Right lobe of liver (tissue), 6 donors: ENCODE measurements at regions not wholly inside any gene's neighbourhood (a gene's known extent, or its start where the extent isn't known, plus 50 kb on each side); places are given as distances from the start of the nearest gene placed in this dataset.

ENCODE experiments used
- ATAC-seq, 4 donors: fragments of 200-7000 bp; cut with Tn5 transposase; one replicate each; pipeline ENCODE4 v1.9.1; 2020; ENCODE audit warnings: mild to moderate bottlenecking in 4 of 4, moderate library complexity in 4 of 4
- DNase-seq, 3 donors: peaks; one replicate each; pipeline ENCODE4 v3.0.0-alpha.2; 2020
- H3K27ac ChIP-seq, 3 donors: fragments of 200-600 bp; one replicate each; pipeline ENCODE4 v1.8.0; 2022
- H3K27me3 ChIP-seq, 2 donors: fragments of 200-600 bp; one replicate each; pipeline ENCODE4 v1.8.0; 2022
- H3K36me3 ChIP-seq, 4 donors: fragments of 200-600 bp; sonication (generic) in 1 of 4; one replicate each; pipeline versions ENCODE4 v1.5.1 to v1.8.0; 2017 to 2022; ENCODE audit warnings: control low read depth in 1 of 4
- H3K4me1 ChIP-seq, 4 donors: fragments of 200-600 bp; sonication (generic) in 1 of 4; one replicate each; pipeline versions ENCODE4 v1.5.1 to v1.8.0; 2017 to 2022; ENCODE audit warnings: control low read depth in 1 of 4
- H3K4me3 ChIP-seq, 3 donors: fragments of 200-600 bp; one replicate each; pipeline ENCODE4 v1.8.0; 2022
- H3K9me3 ChIP-seq, 4 donors: fragments of 200-600 bp; sonication (generic) in 1 of 4; one replicate each; pipeline versions ENCODE4 v1.5.1 to v1.8.0; 2017 to 2022; ENCODE audit warnings: control low read depth in 1 of 4
- CTCF ChIP-seq, 4 donors: fragments of 200-600 bp in 3 of 4; fragments of 450-650 bp in 1 of 4; IDR thresholded peaks; one replicate each; pipeline versions ENCODE4 v1.5.1 to v1.8.0; 2016 to 2022; ENCODE audit warnings: antibody characterized with exemption in 4 of 4, mild to moderate bottlenecking in 2 of 4
- POLR2A ChIP-seq: fragments of 450-650 bp; IDR thresholded peaks from one replicate; pipeline ENCODE4 v1.6.1; 2017; ENCODE audit warnings: antibody characterized with exemption, mild to moderate bottlenecking
- WGBS: methylation state at CpG from one replicate; pipeline ENCODE4 v1.1.6; 2018; ENCODE audit warnings: low coverage, low lambda C conversion rate; ENCODE audit not compliant: insufficient coverage; ENCODE audit errors: missing lambda C conversion rate; 5-methylcytosine and 5-hydroxymethylcytosine counted together
- intact Hi-C, 2 donors: fragments of 100-400 bp; cut with DNase I; formaldehyde crosslinking; loops; one replicate each; pipeline versions ENCODE4 v1.11.2 to v1.14.1; 2022
- donor health status: DM: no; HTN: yes; CAD: no.
- donor health status: DM: no; HTN: no; CAD: no.
- donor health status: DM: no; HTN: no; CAD: no.
- donor health status: DM: no; HTN: yes; CAD: no.
- donor health status: DM: no; HTN: yes; CAD: no.

- H3K27me3 ChIP-seq, result no peaks in the 10 kb centered on the region
- TF ChIP-seq POLR2A (no peak), CTCF (IDR thresholded peaks at IDR 0.05) (no peak)
- ATAC-seq, result no peak
- H3K4me1 ChIP-seq, result no peaks in the 10 kb centered on the region
- DNase-seq, result no peak
- no peak overlapping the region for H3K4me3 ChIP-seq
- no peak overlapping the region for H3K27ac ChIP-seq
- no peaks in the 10 kb centered on the region for H3K36me3 ChIP-seq
- H3K9me3 ChIP-seq, result no peaks in the 10 kb centered on the region
- WGBS, result 31% methylated on average over 5 of the region's 8 CpGs
- intact Hi-C loops, result no loop called here
These were observed 342.5 kb upstream of the GATB start for GRCh38 chr4:152103181-152103901.

DNA sequence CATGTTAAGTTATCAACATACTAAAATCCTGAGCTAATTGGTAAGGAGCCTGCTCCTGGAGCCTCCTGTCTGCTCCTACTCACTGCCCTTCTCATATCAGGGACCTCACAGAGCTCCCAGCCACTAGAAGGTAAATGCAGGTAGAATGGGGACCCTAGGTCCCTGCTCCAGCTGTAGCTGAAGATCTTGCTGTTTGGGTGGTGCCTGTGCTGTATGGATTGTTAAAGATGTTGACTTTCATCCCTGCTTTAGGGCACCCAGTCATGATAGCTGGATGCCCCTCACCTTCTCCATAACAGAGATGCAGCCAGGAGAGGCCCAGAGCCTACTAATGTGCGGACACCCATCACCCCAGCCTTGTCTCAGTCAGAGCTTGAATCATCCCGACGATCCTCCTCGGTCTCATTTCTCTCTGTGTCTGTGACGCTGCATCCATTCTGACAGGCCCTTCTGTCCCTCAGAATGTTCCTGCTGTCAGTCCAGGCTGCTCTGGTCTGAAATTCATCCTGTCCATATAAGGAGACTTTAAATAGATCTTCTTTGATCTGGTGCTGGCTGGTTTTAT, 341.7 kb upstream of the GATB start:
- TF ChIP-seq POLR2A (no peak), CTCF (IDR thresholded peaks at IDR 0.05) (no peak)
- intact Hi-C loops, result no loop called here
- Histone ChIP-seq H3K27ac (no peak overlapping the region), H3K27me3 (no peaks in the 10 kb centered on the region), H3K9me3 (no peaks in the 10 kb centered on the region), H3K36me3 (no peaks in the 10 kb centered on the region), H3K4me3 (no peak overlapping the region), H3K4me1 (no peaks in the 10 kb centered on the region)
- 60% methylated on average over 1 of the region's 5 CpGs for WGBS
- DNase-seq, result no peak
- no peak for ATAC-seq

DNA sequence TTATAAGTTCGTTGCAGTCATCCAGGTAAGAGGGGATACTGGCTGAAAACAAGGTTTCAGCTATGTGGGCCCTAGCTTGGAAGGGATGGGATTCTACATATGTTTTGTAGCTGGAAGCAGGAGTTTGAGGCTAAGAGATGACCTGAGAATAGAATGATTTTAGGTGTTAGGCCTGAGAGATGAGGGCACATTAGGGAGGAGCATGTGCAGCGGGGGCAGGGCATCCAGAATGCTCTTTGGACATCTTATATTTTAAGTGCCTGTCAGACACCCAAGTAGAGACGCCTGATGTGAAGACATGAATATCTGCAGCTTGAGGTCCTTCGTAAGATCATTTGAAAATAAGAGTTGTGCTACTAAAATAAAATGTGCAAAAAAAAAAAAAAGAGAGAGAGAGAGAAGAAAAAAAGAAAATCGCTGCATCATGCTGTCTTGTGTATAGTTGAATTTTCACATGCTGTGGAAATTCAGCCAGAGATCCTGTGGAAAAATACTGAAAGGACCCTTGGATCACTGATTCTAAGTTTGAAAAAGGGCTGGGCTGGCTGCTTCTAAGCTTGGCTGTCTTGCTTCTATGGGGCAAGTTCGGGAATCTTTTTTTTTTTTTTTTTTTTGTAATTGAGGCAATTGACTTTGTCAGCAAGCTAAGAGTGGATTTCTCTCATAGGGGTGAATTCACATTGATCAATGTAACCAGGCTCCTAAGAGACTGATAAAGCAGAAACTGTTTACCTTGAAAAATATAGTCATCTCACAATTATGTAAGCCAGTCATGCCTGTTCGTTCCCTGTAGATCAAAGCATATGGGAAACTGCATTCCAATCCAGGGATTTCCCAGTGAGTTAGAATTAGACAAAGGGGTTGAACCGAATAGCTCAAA, 341.0 kb upstream of the GATB start:
- Histone ChIP-seq H3K9me3 (no peaks in the 10 kb centered on the region), H3K36me3 (no peaks in the 10 kb centered on the region), H3K4me3 (no peak overlapping the region), H3K27me3 (no peaks in the 10 kb centered on the region), H3K4me1 (no peaks in the 10 kb centered on the region), H3K27ac (no peak overlapping the region)
- ATAC-seq, result no peak
- 73% methylated on average over 8 of the region's 8 CpGs for WGBS
- intact Hi-C loops, result no loop called here
- TF ChIP-seq POLR2A (no peak), CTCF (IDR thresholded peaks at IDR 0.05) (no peak)
- no peak for DNase-seq

GRCh38 chr4:152100379-152101201, 339.8 kb upstream of the GATB start:
- Histone ChIP-seq H3K4me1 (no peaks in the 10 kb centered on the region), H3K36me3 (no peaks in the 10 kb centered on the region), H3K27ac (no peak overlapping the region), H3K4me3 (no peak overlapping the region), H3K27me3 (no peaks in the 10 kb centered on the region), H3K9me3 (no peaks in the 10 kb centered on the region)
- ATAC-seq (peak in 3 of 4 donors; percentile 29 to 53 (median 45)), DNase-seq (no peak)
- 29% methylated on average over 6 of the region's 6 CpGs for WGBS
- TF ChIP-seq POLR2A (no peak), CTCF (IDR thresholded peaks at IDR 0.05) (no peak)
- intact Hi-C loops, result no loop called here
